Kidney epithelial cell (primary cell): ENCODE measurements at regions not wholly inside any gene's neighbourhood (a gene's known extent, or its start where the extent isn't known, plus 50 kb on each side); places are given as distances from the start of the nearest gene placed in this dataset.

Source experiments
- DNase-seq: peaks from one replicate; pipeline ENCODE4 v3.0.0-alpha.2; 2010; ENCODE audit warnings: low read depth
- H3K27me3 ChIP-seq: 2 replicates; pipeline ENCODE4 v1.6.0; 2011; ENCODE audit warnings: low read length; ENCODE audit not compliant: control insufficient read depth, insufficient read depth
- H3K36me3 ChIP-seq: 2 replicates; pipeline ENCODE4 v1.5.1; 2011; ENCODE audit warnings: low read length; ENCODE audit not compliant: control insufficient read depth, insufficient read depth
- H3K4me3 ChIP-seq: 2 replicates; pipeline ENCODE4 v1.5.1; 2011; ENCODE audit warnings: low read depth, mild to moderate bottlenecking, control low read depth, low read length
- CTCF ChIP-seq: IDR thresholded peaks from 2 replicates; pipeline ENCODE4 v1.5.1; 2011; ENCODE audit warnings: mild to moderate bottlenecking, moderate library complexity, low read length, control low read depth, inconsistent platforms; ENCODE audit not compliant: insufficient read depth, poor library complexity, severe bottlenecking

- H3K27me3 ChIP-seq, result no peaks in the 10 kb centered on the region
- H3K4me3 ChIP-seq, result no peak overlapping the region
- H3K36me3 ChIP-seq, result no peaks in the 10 kb centered on the region
- no peak for DNase-seq
- TF ChIP-seq CTCF, result no peak
Observed at GRCh38 chr11:25844811-25845210, 487.1 kb upstream of the ANO3 start.

- H3K36me3 ChIP-seq, result no peaks in the 10 kb centered on the region
- no peaks in the 10 kb centered on the region for H3K27me3 ChIP-seq
- DNase-seq, result no peak
- H3K4me3 ChIP-seq, result no peak overlapping the region
- no peak for TF ChIP-seq CTCF
Observed at GRCh38 chr11:25855916-25856315, 476.0 kb upstream of the ANO3 start.

- no peak for TF ChIP-seq CTCF
- H3K27me3 ChIP-seq, result no peaks in the 10 kb centered on the region
- DNase-seq, result no peak
- no peak overlapping the region for H3K4me3 ChIP-seq
- H3K36me3 ChIP-seq, result no peaks in the 10 kb centered on the region
Observed at GRCh38 chr11:25859776-25860175, 472.2 kb upstream of the ANO3 start.

- peak; percentile 16 for DNase-seq
- no peak for TF ChIP-seq CTCF
- H3K4me3 ChIP-seq, result no peak overlapping the region
- H3K27me3 ChIP-seq, result no peaks in the 10 kb centered on the region
- no peaks in the 10 kb centered on the region for H3K36me3 ChIP-seq
Observed at GRCh38 chr11:25860677-25861450, 471.1 kb upstream of the ANO3 start.

- DNase-seq, result no peak
- Histone ChIP-seq H3K27me3 (no peaks in the 10 kb centered on the region), H3K36me3 (no peaks in the 10 kb centered on the region), H3K4me3 (no peak overlapping the region)
- no peak for TF ChIP-seq CTCF
Observed at GRCh38 chr11:25862159-25862558, 469.8 kb upstream of the ANO3 start.

- TF ChIP-seq CTCF, result no peak
- Histone ChIP-seq H3K27me3 (no peaks in the 10 kb centered on the region), H3K4me3 (no peak overlapping the region), H3K36me3 (no peaks in the 10 kb centered on the region)
- DNase-seq, result no peak
Observed at GRCh38 chr11:25863986-25864385, 467.9 kb upstream of the ANO3 start.
